ENCODE measurements at regions not wholly inside any gene's neighbourhood (a gene's known extent, or its start where the extent isn't known, plus 50 kb on each side); places are given as distances from the start of the nearest gene placed in this dataset.

DNA sequence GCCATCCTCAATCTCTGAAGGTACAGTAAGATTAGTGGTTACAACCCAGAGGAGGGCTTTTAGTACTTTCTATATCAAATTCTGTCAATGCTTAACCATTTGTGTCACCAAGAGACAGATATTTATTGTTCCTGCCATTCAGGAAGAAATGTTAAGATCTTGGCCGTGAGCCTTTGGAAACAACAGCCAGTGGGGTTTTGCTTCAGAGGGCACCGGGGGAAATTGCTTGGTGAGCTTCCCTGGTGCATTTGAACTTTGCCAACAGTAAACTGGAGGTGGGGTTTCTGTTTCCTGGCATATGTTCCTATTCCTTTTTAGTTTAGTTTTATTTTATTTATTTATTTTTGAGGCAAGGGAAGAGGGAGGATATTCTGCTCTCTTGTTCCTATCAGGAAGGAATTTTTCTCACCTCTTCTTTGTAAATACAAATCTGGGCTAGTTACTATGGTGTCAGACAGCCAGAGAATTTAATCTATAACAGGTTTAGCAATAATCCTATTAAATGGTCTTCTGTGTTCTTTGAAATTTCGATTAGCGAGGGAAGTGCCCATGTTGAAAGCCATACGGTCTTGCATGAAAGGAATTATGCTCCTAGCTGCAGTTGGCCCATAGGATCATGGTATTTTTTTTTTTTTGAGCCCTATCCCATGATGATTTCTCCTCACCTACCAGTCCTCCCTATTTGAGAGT lies 95.7 kb downstream of the MAIP1 start:
- no peak for TF ChIP-seq POLR2A (IDR thresholded peaks at IDR 0.05; ENCODE audit: low read length)
- TF ChIP-seq GATA1 (IDR thresholded peaks at IDR 0.05; ENCODE audit: low read depth, low read length) = no peak

Data from erythroblast (primary cell).